Adipocyte (in vitro differentiated cells): ENCODE measurements at regions not wholly inside any gene's neighbourhood (a gene's known extent, or its start where the extent isn't known, plus 50 kb on each side); places are given as distances from the start of the nearest gene placed in this dataset.

ENCODE experiments used
- DNase-seq: peaks from one replicate; pipeline ENCODE4 v3.0.0-alpha.2; 2015; ENCODE audit warnings: low read depth
- H3K27me3 ChIP-seq: replicated peaks from 2 replicates; pipeline ENCODE4 v1.7.0; 2013; ENCODE audit warnings: mild to moderate bottlenecking, low read length, moderate library complexity; ENCODE audit not compliant: control insufficient read depth, insufficient read depth
- H3K36me3 ChIP-seq: 2 replicates; pipeline ENCODE4 v1.7.0; 2013; ENCODE audit warnings: low read length, mild to moderate bottlenecking, moderate library complexity; ENCODE audit not compliant: control insufficient read depth, insufficient read depth, severe bottlenecking
- H3K4me1 ChIP-seq: 2 replicates; pipeline ENCODE4 v1.7.0; 2013; ENCODE audit warnings: mild to moderate bottlenecking, low read length, moderate library complexity; ENCODE audit not compliant: control insufficient read depth, insufficient read depth
- H3K4me3 ChIP-seq: 2 replicates; pipeline ENCODE4 v1.7.0; 2013; ENCODE audit warnings: mild to moderate bottlenecking, low read length, moderate library complexity
- H3K9ac ChIP-seq: 2 replicates; pipeline ENCODE4 v1.7.0; 2013; ENCODE audit warnings: mild to moderate bottlenecking, low read length, moderate library complexity
- H3K9me3 ChIP-seq: 2 replicates; pipeline ENCODE4 v1.7.0; 2013; ENCODE audit warnings: mild to moderate bottlenecking, low read length, moderate library complexity; ENCODE audit not compliant: control insufficient read depth

DNA sequence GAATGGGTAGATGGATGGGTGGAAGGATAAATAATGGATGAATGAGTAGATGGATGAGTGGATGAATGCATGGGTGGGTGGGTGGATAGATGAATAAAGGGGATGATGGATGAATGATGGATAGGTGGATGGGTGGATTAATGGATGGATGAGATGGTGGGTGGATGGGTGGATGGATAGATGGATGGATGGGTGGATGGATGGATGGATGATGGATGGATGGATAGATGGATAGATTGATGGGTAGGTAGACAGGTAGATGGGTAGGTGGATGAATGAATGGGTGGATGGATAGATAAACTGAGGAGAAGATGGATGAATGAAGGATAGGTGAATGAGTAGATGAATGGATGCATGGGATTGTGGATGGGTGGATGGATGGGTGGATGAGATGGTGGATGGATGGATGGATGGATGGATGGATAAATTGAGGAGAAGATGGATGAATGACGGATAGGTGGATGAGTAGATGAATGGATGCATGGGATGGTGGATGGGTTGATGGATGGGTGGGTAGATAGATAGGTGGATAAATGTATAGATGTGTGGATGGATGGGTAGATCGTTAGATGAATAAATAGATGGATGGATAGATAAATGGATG lies 331.3 kb downstream of the MN1 start:
- DNase-seq = no peak
- H3K4me3 ChIP-seq = no peak overlapping the region
- H3K9me3 ChIP-seq = no peaks in the 10 kb centered on the region
- H3K27me3 ChIP-seq = peaks cover 6% of the 10 kb centered on the region
- peaks cover 11% of the 10 kb centered on the region for H3K4me1 ChIP-seq
- no peaks in the 10 kb centered on the region for H3K36me3 ChIP-seq
- no peak overlapping the region for H3K9ac ChIP-seq

GRCh38 chr22:27472975-27473374 lies 328.6 kb downstream of the MN1 start:
- Histone ChIP-seq H3K36me3 (no peaks in the 10 kb centered on the region), H3K4me3 (no peak overlapping the region), H3K9ac (no peak overlapping the region), H3K27me3 (peaks cover 6% of the 10 kb centered on the region), H3K4me1 (peaks cover 22% of the 10 kb centered on the region), H3K9me3 (no peaks in the 10 kb centered on the region)
- DNase-seq = no peak

- peaks cover 22% of the 10 kb centered on the region for H3K4me1 ChIP-seq
- no peaks in the 10 kb centered on the region for H3K36me3 ChIP-seq
- DNase-seq = no peak
- H3K9me3 ChIP-seq = no peaks in the 10 kb centered on the region
- H3K4me3 ChIP-seq = no peak overlapping the region
- H3K9ac ChIP-seq = no peak overlapping the region
- H3K27me3 ChIP-seq = peaks cover 6% of the 10 kb centered on the region
Measured at GRCh38 chr22:27473533-27473932, 328.0 kb downstream of the MN1 start.

DNA sequence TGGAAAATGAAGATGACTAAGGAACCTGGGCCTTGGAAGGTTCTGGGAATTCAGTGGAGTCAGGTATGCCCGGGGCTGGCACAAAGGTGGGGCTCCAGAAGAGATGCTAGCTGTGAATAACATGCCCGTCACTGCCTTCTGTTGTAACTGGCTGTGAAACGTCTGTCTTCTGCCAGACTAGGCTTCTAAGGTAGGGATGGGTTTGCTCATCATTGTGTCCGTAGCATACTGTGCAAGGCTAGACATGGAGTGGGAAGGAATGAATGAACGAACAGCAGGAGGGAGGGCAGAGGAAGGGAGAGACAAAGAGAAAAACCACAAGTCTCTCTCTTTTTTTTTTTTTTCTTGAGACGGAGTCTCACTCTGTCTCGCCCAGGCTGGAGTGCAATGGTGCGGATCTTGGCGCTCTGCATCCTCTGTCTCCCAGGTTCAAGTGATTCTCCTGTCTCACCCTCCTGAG lies 327.4 kb downstream of the MN1 start:
- H3K9me3 ChIP-seq = no peaks in the 10 kb centered on the region
- no peaks in the 10 kb centered on the region for H3K36me3 ChIP-seq
- no peak overlapping the region for H3K9ac ChIP-seq
- H3K27me3 ChIP-seq = peaks cover 2% of the 10 kb centered on the region
- no peak for DNase-seq
- H3K4me3 ChIP-seq = no peak overlapping the region
- peaks cover 22% of the 10 kb centered on the region for H3K4me1 ChIP-seq

- Histone ChIP-seq H3K9ac (no peak overlapping the region), H3K4me1 (peaks cover 22% of the 10 kb centered on the region), H3K36me3 (no peaks in the 10 kb centered on the region), H3K4me3 (no peak overlapping the region), H3K9me3 (no peaks in the 10 kb centered on the region), H3K27me3 (no peaks in the 10 kb centered on the region)
- DNase-seq = peak; percentile 80
Measured at GRCh38 chr22:27474711-27475547, 326.6 kb downstream of the MN1 start.

- Histone ChIP-seq H3K4me1 (peaks cover 22% of the 10 kb centered on the region), H3K9me3 (no peaks in the 10 kb centered on the region), H3K4me3 (no peak overlapping the region), H3K27me3 (no peaks in the 10 kb centered on the region), H3K36me3 (no peaks in the 10 kb centered on the region), H3K9ac (no peak overlapping the region)
- DNase-seq = no peak
Measured at GRCh38 chr22:27475548-27475897, 326.0 kb downstream of the MN1 start.

DNA sequence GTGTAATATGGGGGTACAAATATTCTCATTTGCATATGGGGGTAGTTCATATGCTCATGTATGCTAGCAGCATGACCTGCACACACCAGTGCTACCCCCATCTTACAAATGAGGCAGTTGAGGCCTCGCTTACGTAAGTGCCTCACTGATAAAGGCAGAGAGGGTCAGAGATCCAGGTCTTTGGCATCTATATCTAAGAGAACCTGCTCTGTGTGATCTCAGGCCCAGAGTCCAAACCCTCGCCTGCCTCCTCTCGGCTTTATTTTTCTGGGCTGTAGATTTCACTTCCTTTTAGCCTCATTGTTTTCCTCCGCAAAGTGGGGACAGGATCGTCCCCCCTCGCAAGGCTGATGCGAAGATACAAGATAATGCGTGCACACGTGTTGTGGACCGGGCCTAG lies 325.2 kb downstream of the MN1 start:
- H3K36me3 ChIP-seq = no peaks in the 10 kb centered on the region
- no peak for DNase-seq
- no peak overlapping the region for H3K9ac ChIP-seq

GRCh38 chr22:27476729-27477128 lies 324.8 kb downstream of the MN1 start:
- peak; percentile 38 for DNase-seq
- no peak overlapping the region for H3K9ac ChIP-seq
- no peaks in the 10 kb centered on the region for H3K27me3 ChIP-seq
- H3K4me3 ChIP-seq = no peak overlapping the region
- no peaks in the 10 kb centered on the region for H3K36me3 ChIP-seq
- H3K9me3 ChIP-seq = no peaks in the 10 kb centered on the region
- peaks cover 22% of the 10 kb centered on the region for H3K4me1 ChIP-seq

More for the DNA sequence above, 325.2 kb downstream of the MN1 start:
- Histone ChIP-seq H3K4me3 (no peak overlapping the region), H3K9me3 (no peaks in the 10 kb centered on the region), H3K4me1 (peaks cover 22% of the 10 kb centered on the region), H3K27me3 (no peaks in the 10 kb centered on the region)

DNA sequence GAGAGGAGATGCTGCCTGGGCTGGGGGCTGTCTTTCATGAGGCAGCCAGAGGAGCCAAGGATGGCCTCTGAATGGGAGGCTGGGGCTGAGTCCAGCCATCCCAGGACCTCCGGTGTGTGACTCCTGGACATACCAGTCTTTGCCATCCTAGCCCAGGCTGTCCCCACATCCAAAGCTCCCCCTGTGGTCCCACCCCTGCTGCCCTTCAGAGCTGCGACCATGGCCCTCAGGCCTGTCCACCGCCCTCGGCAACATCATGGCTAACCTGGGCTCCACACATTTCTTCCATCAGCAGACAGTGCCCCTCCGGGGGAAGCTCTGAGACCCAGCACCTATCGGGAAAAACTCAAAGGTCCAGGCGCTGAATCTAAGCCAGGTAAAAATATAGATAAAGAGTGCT lies 324.4 kb downstream of the MN1 start:
- no peak overlapping the region for H3K9ac ChIP-seq
- peaks cover 22% of the 10 kb centered on the region for H3K4me1 ChIP-seq
- no peaks in the 10 kb centered on the region for H3K9me3 ChIP-seq
- H3K27me3 ChIP-seq = no peaks in the 10 kb centered on the region
- H3K36me3 ChIP-seq = no peaks in the 10 kb centered on the region
- H3K4me3 ChIP-seq = no peak overlapping the region
- no peak for DNase-seq

DNA sequence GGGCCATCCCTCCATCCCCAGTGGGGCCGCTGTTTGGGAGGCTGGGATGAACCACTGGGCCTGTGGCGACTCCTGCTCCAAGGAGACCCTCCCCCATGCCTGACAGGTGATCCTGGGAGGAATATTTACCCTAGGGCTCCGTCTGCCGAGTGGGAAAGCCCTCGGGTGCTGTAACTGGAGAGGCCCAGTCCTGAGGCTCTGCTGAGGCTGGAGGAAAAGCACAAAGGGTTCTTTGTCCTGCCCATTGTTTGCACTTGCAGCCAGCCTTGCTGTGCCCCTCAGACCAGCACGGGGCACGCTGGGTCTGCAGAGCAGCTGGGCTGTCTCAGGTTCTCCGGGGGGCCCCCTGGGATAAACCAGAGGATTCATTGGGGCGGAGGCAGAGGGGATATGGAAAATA lies 321.1 kb downstream of the MN1 start:
- no peak overlapping the region for H3K4me3 ChIP-seq
- H3K9ac ChIP-seq = no peak overlapping the region
- peaks cover 16% of the 10 kb centered on the region for H3K4me1 ChIP-seq
- H3K9me3 ChIP-seq = no peaks in the 10 kb centered on the region
- peaks cover 3% of the 10 kb centered on the region for H3K27me3 ChIP-seq
- no peaks in the 10 kb centered on the region for H3K36me3 ChIP-seq
- no peak for DNase-seq

GRCh38 chr22:27482402-27482801 lies 319.2 kb downstream of the MN1 start:
- peaks cover 3% of the 10 kb centered on the region for H3K27me3 ChIP-seq
- H3K36me3 ChIP-seq = no peaks in the 10 kb centered on the region
- DNase-seq = no peak
- H3K4me1 ChIP-seq = peaks cover 4% of the 10 kb centered on the region
- no peak overlapping the region for H3K9ac ChIP-seq
- no peak overlapping the region for H3K4me3 ChIP-seq
- no peaks in the 10 kb centered on the region for H3K9me3 ChIP-seq
